NCI-H524 (cell line): ENCODE measurements at regions not wholly inside any gene's neighbourhood (a gene's known extent, or its start where the extent isn't known, plus 50 kb on each side); places are given as distances from the start of the nearest gene placed in this dataset.
A peak's percentile ranks its signal among the peaks of the same experiment; 100 is the strongest.
"Not testable (repeated sequence)": the region's sequence is repeated elsewhere in the genome, so short reads cannot be mapped to it uniquely, and the experiment has no call there.

ENCODE experiments used
- DNase-seq, 2 experiments: peaks; one replicate each; lab custom pipeline; 2025; lab: John Stamatoyannopoulos, UW

- DNase-seq = no peak
Observed at GRCh38 chr10:33703501-33704213, 369.2 kb upstream of the NRP1 start.

- DNase-seq = no peak
Observed at GRCh38 chr10:33698033-33698432, 363.6 kb upstream of the NRP1 start.

- DNase-seq = no peak
Observed at GRCh38 chr10:33697016-33697415, 362.5 kb upstream of the NRP1 start.

- DNase-seq = peak in 1 of 2 experiments; percentile 59
Observed at GRCh38 chr10:33695536-33695935, 361.1 kb upstream of the NRP1 start.

GRCh38 chr10:33690536-33690935 is 356.1 kb upstream of the NRP1 start:
- DNase-seq = not testable (repeated sequence)

- no peak for DNase-seq
Observed at GRCh38 chr10:33688506-33688905, 354.0 kb upstream of the NRP1 start.

- no peak for DNase-seq
Observed at GRCh38 chr10:33684211-33684611, 349.7 kb upstream of the NRP1 start.

- no peak for DNase-seq
Observed at GRCh38 chr10:33681595-33681994, 347.1 kb upstream of the NRP1 start.

GRCh38 chr10:33680036-33680435 is 345.6 kb upstream of the NRP1 start:
- no peak for DNase-seq

- DNase-seq = no peak
Observed at GRCh38 chr10:33676606-33677339, 342.3 kb upstream of the NRP1 start.

- no peak for DNase-seq
Observed at GRCh38 chr10:33674986-33675599, 340.6 kb upstream of the NRP1 start.

- DNase-seq = no peak
Observed at GRCh38 chr10:33674491-33674890, 340.0 kb upstream of the NRP1 start.

- DNase-seq = no peak
Observed at GRCh38 chr10:33673839-33674415, 339.5 kb upstream of the NRP1 start.

- DNase-seq = peak; percentile 44 to 85
Observed at GRCh38 chr10:33669904-33670303, 335.4 kb upstream of the NRP1 start.

GRCh38 chr10:33666686-33667480 is 332.4 kb upstream of the NRP1 start:
- DNase-seq = no peak

GRCh38 chr10:33665501-33665900 is 331.0 kb upstream of the NRP1 start:
- peak in 1 of 2 experiments; percentile 31 for DNase-seq

- DNase-seq = peak in 1 of 2 experiments; percentile 1
Observed at GRCh38 chr10:33664070-33664469, 329.6 kb upstream of the NRP1 start.

GRCh38 chr10:33661580-33662336 is 327.3 kb upstream of the NRP1 start:
- peak; percentile 68 to 88 for DNase-seq

GRCh38 chr10:33660329-33660728 is 325.9 kb upstream of the NRP1 start:
- no peak for DNase-seq

GRCh38 chr10:33657913-33658312 is 323.4 kb upstream of the NRP1 start:
- DNase-seq = no peak
